ENCODE measurements at regions not wholly inside any gene's neighbourhood (a gene's known extent, or its start where the extent isn't known, plus 50 kb on each side); places are given as distances from the start of the nearest gene placed in this dataset.

GRCh38 chr21:19256934-19257660 is 853.5 kb upstream of the TMPRSS15 start:
- TF ChIP-seq POLR2A (IDR thresholded peaks at IDR 0.05) (no peak), CTCF (IDR thresholded peaks at IDR 0.05 in 8 of 11, conservative IDR thresholded peaks at IDR 0.05 in 3 of 11) (no peak)
